K562 (cell line): ENCODE measurements at regions not wholly inside any gene's neighbourhood (a gene's known extent, or its start where the extent isn't known, plus 50 kb on each side); places are given as distances from the start of the nearest gene placed in this dataset.

Experiments used
- ATAC-seq: fragments of 200-7000 bp; cut with Tn5 transposase; 3 replicates; pipeline ENCODE4 v1.9.1; 2020; ENCODE audit warnings: moderate library complexity
- BruUV-seq: library from RNA; stranded (reverse); fragments of 400-500 nt; replicated peaks from 2 replicates; lab custom pipeline; 2021; lab: Mats Ljungman, UMichigan
- CTCF ChIA-PET: fragments of 300-600 bp; formaldehyde crosslinking; extraction: SDS; loops from one replicate; lab custom pipeline; 2021; ENCODE audit warnings: low intra/inter-chr PET ratio; lab: Yijun Ruan, JAX
- POLR2A ChIA-PET: fragments of 300-600, 350-650 bp; sonication (Branson Sonifier 250); formaldehyde crosslinking; extraction: SDS; loops from one replicate; lab custom pipeline; 2021; ENCODE audit warnings: antibody characterized with exemption, inconsistent platforms; lab: Yijun Ruan, JAX
- DNase-seq, 4 experiments: peaks; one replicate each; pipeline versions ENCODE4 v3.0.0 to v3.0.0-alpha.2; 2011 to 2018; ENCODE audit warnings: low spot score in 3 of 4, mixed read lengths in 3 of 4; ENCODE audit errors: extremely low read depth in 1 of 4
- FAIRE-seq: peaks from 2 replicates; lab custom pipeline; 2011; peaks lifted over from hg19 to GRCh38; lab: Jason Lieb, UNC
- H2AFZ ChIP-seq: 2 replicates; pipeline ENCODE4 v1.6.0; 2011; ENCODE audit warnings: low read depth, low read length, control low read depth, inconsistent platforms
- H3K27ac ChIP-seq: fragments of 200-600 bp; 3 replicates; pipeline ENCODE4 v1.8.0; 2011; ENCODE audit warnings: low read depth, mild to moderate bottlenecking, control low read depth, inconsistent platforms, low read length, moderate library complexity, mixed read lengths; ENCODE audit errors: extremely low read depth
- H3K27me3 ChIP-seq, 2 experiments: fragments of 300-600 bp in 1 of 2; 2 replicates in 1 of 2; 3 replicates in 1 of 2; pipeline versions ENCODE4 v1.6.0 to v1.8.0; 2011; ENCODE audit warnings: inconsistent platforms in 2 of 2, low read length in 2 of 2, mild to moderate bottlenecking in 1 of 2, mixed read lengths in 1 of 2, moderate library complexity in 1 of 2; ENCODE audit not compliant: control insufficient read depth in 2 of 2, insufficient read depth in 2 of 2
- H3K36me3 ChIP-seq: fragments of 300-600 bp; 3 replicates; pipeline ENCODE4 v1.8.0; 2011; ENCODE audit warnings: mild to moderate bottlenecking, low read length, inconsistent platforms; ENCODE audit not compliant: control insufficient read depth, insufficient read depth
- H3K4me1 ChIP-seq, 2 experiments: fragments of 200-600 bp in 1 of 2; replicated peaks in 1 of 2; 2 replicates in 1 of 2; 3 replicates in 1 of 2; pipeline versions ENCODE4 v1.5.1 to v1.8.0; 2011; ENCODE audit warnings: inconsistent platforms in 2 of 2, low read length in 2 of 2, mild to moderate bottlenecking in 1 of 2, mixed read lengths in 1 of 2, moderate library complexity in 1 of 2; ENCODE audit not compliant: control insufficient read depth in 2 of 2, insufficient read depth in 2 of 2
- H3K4me2 ChIP-seq: 2 replicates; pipeline ENCODE4 v1.6.1; 2011; ENCODE audit warnings: low read length, control low read depth, inconsistent platforms, mixed read lengths; ENCODE audit not compliant: insufficient read depth
- H3K4me3 ChIP-seq: fragments of 200-600 bp; sonication (generic), shearing (Covaris generic); 2 replicates; pipeline ENCODE4 v1.5.1; 2016; ENCODE audit warnings: control low read depth, inconsistent platforms
- H3K79me2 ChIP-seq: fragments of 200-600 bp; 3 replicates; pipeline ENCODE4 v1.8.0; 2011; ENCODE audit warnings: low read length, inconsistent platforms; ENCODE audit not compliant: control insufficient read depth, insufficient read depth
- H3K9ac ChIP-seq, 2 experiments: 2 replicates each; pipeline versions ENCODE4 v1.6.0 to v1.6.1; 2011; ENCODE audit warnings: low read depth in 2 of 2, low read length in 2 of 2, control low read depth in 1 of 2, inconsistent platforms in 1 of 2, mild to moderate bottlenecking in 1 of 2, mixed read lengths in 1 of 2; ENCODE audit not compliant: insufficient read depth in 1 of 2
- H3K9me1 ChIP-seq: one replicate; pipeline ENCODE4 v1.6.0; 2011; ENCODE audit warnings: inconsistent platforms, mild to moderate bottlenecking, low read length, moderate library complexity; ENCODE audit not compliant: control insufficient read depth, insufficient read depth
- H3K9me3 ChIP-seq: replicated peaks from 2 replicates; pipeline ENCODE4 v1.5.1; 2011; ENCODE audit warnings: low read depth, low read length, inconsistent platforms; ENCODE audit not compliant: control insufficient read depth, insufficient read depth
- H4K20me1 ChIP-seq: replicated peaks from 2 replicates; pipeline ENCODE4 v1.6.1; 2011; ENCODE audit warnings: low read length, inconsistent platforms, mixed read lengths; ENCODE audit not compliant: control insufficient read depth, insufficient read depth
- FOXK2 ChIP-seq, 2 experiments: fragments of 450-650 bp; IDR thresholded peaks in 1 of 2; conservative IDR thresholded peaks in 1 of 2; 2 replicates each; pipeline ENCODE4 v1.6.1; 2016; ENCODE audit warnings: low read depth in 2 of 2, mild to moderate bottlenecking in 1 of 2
- HES1 ChIP-seq: fragments of 450-650 bp; IDR thresholded peaks from 2 replicates; pipeline ENCODE4 v1.6.1; 2016; ENCODE audit warnings: low read depth, mild to moderate bottlenecking, moderate library complexity
- KLF10 ChIP-seq: fragments of 250-450 bp; sonication (Bioruptor Pico); IDR thresholded peaks from 2 replicates; pipeline ENCODE4 v1.6.1; 2021; ENCODE audit warnings: matching md5 sums
- MAFK ChIP-seq: IDR thresholded peaks from 2 replicates; pipeline ENCODE4 v1.6.1; 2011; ENCODE audit warnings: low read length, improper control_type of control experiment
- MNT ChIP-seq, 2 experiments: fragments of 450-650 bp; conservative IDR thresholded peaks; 2 replicates each; pipeline ENCODE4 v1.6.1; 2017; ENCODE audit warnings: mild to moderate bottlenecking in 2 of 2, moderate library complexity in 2 of 2
- NFIX ChIP-seq: fragments of 250-450 bp; sonication (Bioruptor Pico); IDR thresholded peaks from 2 replicates; pipeline ENCODE4 v1.4.0; 2020; ENCODE audit warnings: low read depth, mild to moderate bottlenecking, moderate library complexity
- PHF8 ChIP-seq: fragments of 200-600 bp; sonication (generic); IDR thresholded peaks from 2 replicates; pipeline ENCODE4 v1.6.1; 2012; ENCODE audit warnings: mixed run types, mild to moderate bottlenecking, inconsistent platforms, low read length, moderate library complexity, borderline replicate concordance
- ZBTB7A ChIP-seq: IDR thresholded peaks from 2 replicates; pipeline ENCODE4 v1.6.1; 2011; ENCODE audit warnings: low read depth, mild to moderate bottlenecking, low read length, moderate library complexity, borderline replicate concordance; ENCODE audit not compliant: control insufficient read depth
- ZFX ChIP-seq: sonication (generic); formaldehyde crosslinking; IDR thresholded peaks from 2 replicates; pipeline ENCODE4 v1.8.0; 2022; ENCODE audit warnings: mild to moderate bottlenecking, missing genetic modification reagents, moderate library complexity
- ZNF696 ChIP-seq: fragments of 250-450 bp; sonication (Bioruptor Pico); conservative IDR thresholded peaks from 2 replicates; pipeline ENCODE4 v1.4.0; 2020; ENCODE audit warnings: mild to moderate bottlenecking, moderate library complexity
- WGBS: fragments of 100-300 bp; shearing (Covaris generic); methylation state at CpG from one replicate; pipeline ENCODE4 v1.1.6; 2016; ENCODE audit warnings: low coverage, mixed read lengths; ENCODE audit not compliant: insufficient coverage; ENCODE audit errors: missing lambda C conversion rate; 5-methylcytosine and 5-hydroxymethylcytosine counted together
- in situ Hi-C: fragments of 300-500 bp; cut with MboI; formaldehyde crosslinking; loops from 4 replicates; pipeline ENCODE4 v1.15.0; 2018; ENCODE audit warnings: inconsistent platforms, mixed read lengths
- intact Hi-C: fragments of 100-400 bp; cut with micrococcal nuclease; formaldehyde crosslinking; loops from 2 replicates; pipeline ENCODE4 v1.14.2; 2022

GRCh38 chr13:33911521-33911920, 93.6 kb downstream of the RFC3 start:
- no peak overlapping the region for H3K4me2 ChIP-seq
- DNase-seq (no peak), ATAC-seq (no peak), FAIRE-seq (no peak)
- no peaks in the 10 kb centered on the region for H3K4me1 ChIP-seq
- ChIA-PET POLR2A (no interaction called here), CTCF (no interaction called here)
- no peak overlapping the region for H3K9ac ChIP-seq
- no peaks in the 10 kb centered on the region for H3K36me3 ChIP-seq
- BruUV-seq = no TSS peak
- no peaks in the 10 kb centered on the region for H3K79me2 ChIP-seq
- no peaks in the 10 kb centered on the region for H3K9me3 ChIP-seq
- H3K4me3 ChIP-seq = no peak overlapping the region
- in situ Hi-C loops (no loop called here), intact Hi-C loops (no loop called here)
- TF ChIP-seq MAFK = no peak
- TF ChIP-seq MNT (conservative IDR thresholded peaks at IDR 0.05) = no peak
- no peak for TF ChIP-seq ZNF696 (CRISPR knock-in tag)
- no peak for TF ChIP-seq PHF8
- no peak for TF ChIP-seq HES1
- TF ChIP-seq ZFX (CRISPR knock-in tag) = no peak
- TF ChIP-seq NFIX (CRISPR knock-in tag) = no peak
- TF ChIP-seq ZBTB7A = no peak
- TF ChIP-seq KLF10 (CRISPR knock-in tag) = no peak
- TF ChIP-seq FOXK2 (conservative IDR thresholded peaks at IDR 0.05 in 1 of 2, IDR thresholded peaks at IDR 0.05 in 1 of 2; ENCODE audit: low read depth in 2 of 2) = no peak
- no peak overlapping the region for H3K27ac ChIP-seq
- 70% methylated on average over 3 of the region's 3 CpGs for WGBS
- no peaks in the 10 kb centered on the region for H3K27me3 ChIP-seq
- H2AFZ ChIP-seq = no peak overlapping the region
- no peaks in the 10 kb centered on the region for H4K20me1 ChIP-seq
- no peaks in the 10 kb centered on the region for H3K9me1 ChIP-seq
